Uterus (tissue), 2 donors: ENCODE measurements at regions not wholly inside any gene's neighbourhood (a gene's known extent, or its start where the extent isn't known, plus 50 kb on each side); places are given as distances from the start of the nearest gene placed in this dataset.

Source experiments
- POLR2A ChIP-seq, 2 donors: fragments of 450-650 bp; IDR thresholded peaks; one replicate each; pipeline ENCODE4 v1.6.1; 2016; ENCODE audit warnings: antibody characterized with exemption in 2 of 2, mild to moderate bottlenecking in 1 of 2, moderate library complexity in 1 of 2
- TF ChIP-seq, protein P1 (sequence below), 4 experiments: fragments of 200-600 bp in 2 of 4; fragments of 450-650 bp in 2 of 4; sonication (generic) in 2 of 4; IDR thresholded peaks; one replicate each; pipeline ENCODE4 v1.5.1; 2016 to 2019; ENCODE audit warnings: antibody characterized with exemption in 4 of 4, mild to moderate bottlenecking in 2 of 4, moderate library complexity in 1 of 4

GRCh38 chr10:123556736-123557135 is 109.4 kb upstream of the GPR26 start:
- TF ChIP-seq, protein P1, sequence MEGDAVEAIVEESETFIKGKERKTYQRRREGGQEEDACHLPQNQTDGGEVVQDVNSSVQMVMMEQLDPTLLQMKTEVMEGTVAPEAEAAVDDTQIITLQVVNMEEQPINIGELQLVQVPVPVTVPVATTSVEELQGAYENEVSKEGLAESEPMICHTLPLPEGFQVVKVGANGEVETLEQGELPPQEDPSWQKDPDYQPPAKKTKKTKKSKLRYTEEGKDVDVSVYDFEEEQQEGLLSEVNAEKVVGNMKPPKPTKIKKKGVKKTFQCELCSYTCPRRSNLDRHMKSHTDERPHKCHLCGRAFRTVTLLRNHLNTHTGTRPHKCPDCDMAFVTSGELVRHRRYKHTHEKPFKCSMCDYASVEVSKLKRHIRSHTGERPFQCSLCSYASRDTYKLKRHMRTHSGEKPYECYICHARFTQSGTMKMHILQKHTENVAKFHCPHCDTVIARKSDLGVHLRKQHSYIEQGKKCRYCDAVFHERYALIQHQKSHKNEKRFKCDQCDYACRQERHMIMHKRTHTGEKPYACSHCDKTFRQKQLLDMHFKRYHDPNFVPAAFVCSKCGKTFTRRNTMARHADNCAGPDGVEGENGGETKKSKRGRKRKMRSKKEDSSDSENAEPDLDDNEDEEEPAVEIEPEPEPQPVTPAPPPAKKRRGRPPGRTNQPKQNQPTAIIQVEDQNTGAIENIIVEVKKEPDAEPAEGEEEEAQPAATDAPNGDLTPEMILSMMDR (IDR thresholded peaks at IDR 0.05), result no peak
- TF ChIP-seq POLR2A (IDR thresholded peaks at IDR 0.05), result no peak
